OCI-LY1 (cell line): ENCODE measurements at regions not wholly inside any gene's neighbourhood (a gene's known extent, or its start where the extent isn't known, plus 50 kb on each side); places are given as distances from the start of the nearest gene placed in this dataset.

Experiments
- H2AFZ ChIP-seq: fragments of 200-600 bp; sonication (generic), shearing (Covaris generic); 2 replicates; pipeline ENCODE4 v1.6.0; 2014; ENCODE audit warnings: antibody characterized with exemption, mild to moderate bottlenecking, low read length
- H3F3A ChIP-seq: fragments of 200-600 bp; sonication (generic), shearing (Covaris generic); 2 replicates; pipeline ENCODE4 v1.6.0; 2014; ENCODE audit warnings: mild to moderate bottlenecking, antibody characterized with exemption, low read length, moderate library complexity; ENCODE audit not compliant: insufficient read depth
- H3K27ac ChIP-seq: fragments of 200-600 bp; sonication (generic); 2 replicates; pipeline ENCODE4 v1.5.1; 2014; ENCODE audit warnings: low read length, mixed run types, mild to moderate bottlenecking, low read depth; ENCODE audit not compliant: poor library complexity, severe bottlenecking
- H3K27me3 ChIP-seq: fragments of 200-600 bp; sonication (generic); 2 replicates; pipeline ENCODE4 v1.6.0; 2014; ENCODE audit warnings: antibody characterized with exemption, mild to moderate bottlenecking, low read length, moderate library complexity; ENCODE audit not compliant: insufficient read depth
- H3K36me3 ChIP-seq: fragments of 200-600 bp; sonication (generic); 2 replicates; pipeline ENCODE4 v1.6.1; 2014; ENCODE audit warnings: mild to moderate bottlenecking, antibody characterized with exemption, low read length, moderate library complexity, mixed read lengths; ENCODE audit not compliant: insufficient read depth
- H3K4me1 ChIP-seq: fragments of 200-600 bp; sonication (generic); 2 replicates; pipeline ENCODE4 v1.5.1; 2014; ENCODE audit warnings: mild to moderate bottlenecking, low read length, moderate library complexity; ENCODE audit not compliant: insufficient read depth, severe bottlenecking
- H3K4me2 ChIP-seq: fragments of 200-600 bp; sonication (generic), shearing (Covaris generic); 2 replicates; pipeline ENCODE4 v1.6.1; 2014; ENCODE audit warnings: low read length
- H3K4me3 ChIP-seq: fragments of 200-600 bp; sonication (generic); 2 replicates; pipeline ENCODE4 v1.5.1; 2014; ENCODE audit warnings: low read length, low read depth, mild to moderate bottlenecking, mixed read lengths; ENCODE audit not compliant: poor library complexity, severe bottlenecking
- H3K79me2 ChIP-seq: fragments of 200-600 bp; shearing (Covaris generic); 2 replicates; pipeline ENCODE4 v1.6.1; 2016; ENCODE audit warnings: mixed run types, low read length, mixed read lengths; ENCODE audit not compliant: insufficient read depth
- H3K9ac ChIP-seq: fragments of 200-600 bp; sonication (generic), shearing (Covaris generic); 2 replicates; pipeline ENCODE4 v1.6.1; 2014; ENCODE audit warnings: mild to moderate bottlenecking, low read length, mixed read lengths
- H3K9me2 ChIP-seq: fragments of 200-600 bp; sonication (generic), shearing (Covaris generic); 2 replicates; pipeline ENCODE4 v1.6.1; 2014; ENCODE audit warnings: low read depth, mild to moderate bottlenecking, low read length, mixed read lengths
- H3K9me3 ChIP-seq: fragments of 200-600 bp; shearing (Covaris generic); 2 replicates; pipeline ENCODE4 v1.6.1; 2014; ENCODE audit warnings: low read length, mixed read lengths
- H4K20me1 ChIP-seq: fragments of 200-600 bp; sonication (generic), shearing (Covaris generic); 2 replicates; pipeline ENCODE4 v1.6.0; 2016; ENCODE audit warnings: mild to moderate bottlenecking, low read length; ENCODE audit not compliant: insufficient read depth
- EZH2 ChIP-seq: fragments of 200-600 bp; sonication (generic), shearing (Covaris generic); IDR thresholded peaks from 2 replicates; pipeline ENCODE4 v1.8.0; 2017; ENCODE audit warnings: borderline replicate concordance, mixed run types, mild to moderate bottlenecking, antibody characterized with exemption, low read length, moderate library complexity, mixed read lengths
- TF ChIP-seq, protein P1 (sequence below): fragments of 200-600 bp; sonication (generic), shearing (Covaris generic); IDR thresholded peaks from 2 replicates; pipeline ENCODE4 v1.5.1; 2017; ENCODE audit warnings: mild to moderate bottlenecking, antibody characterized with exemption, low read length, moderate library complexity, mixed read lengths

DNA sequence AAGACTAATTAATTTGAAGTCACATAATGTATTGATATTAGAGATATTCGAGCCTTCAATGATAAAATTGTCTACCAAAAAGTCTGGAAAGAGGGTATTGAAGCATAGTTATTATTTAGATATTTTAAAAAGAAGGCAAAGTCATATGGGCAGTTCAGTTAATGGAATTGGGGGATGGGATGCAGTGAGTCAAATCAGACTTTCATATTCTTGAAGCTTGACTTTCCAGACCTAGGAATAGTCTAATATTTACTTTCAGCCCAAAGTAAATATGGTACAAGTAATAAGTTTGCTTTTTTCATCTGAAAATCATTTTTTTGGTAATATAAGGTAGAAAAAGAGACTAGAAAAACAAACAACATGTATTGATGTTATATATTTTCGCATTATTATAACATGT lies 2017.8 kb downstream of the C4orf33 start:
- Histone ChIP-seq H3K36me3 (no peaks in the 10 kb centered on the region), H4K20me1 (no peaks in the 10 kb centered on the region)

DNA sequence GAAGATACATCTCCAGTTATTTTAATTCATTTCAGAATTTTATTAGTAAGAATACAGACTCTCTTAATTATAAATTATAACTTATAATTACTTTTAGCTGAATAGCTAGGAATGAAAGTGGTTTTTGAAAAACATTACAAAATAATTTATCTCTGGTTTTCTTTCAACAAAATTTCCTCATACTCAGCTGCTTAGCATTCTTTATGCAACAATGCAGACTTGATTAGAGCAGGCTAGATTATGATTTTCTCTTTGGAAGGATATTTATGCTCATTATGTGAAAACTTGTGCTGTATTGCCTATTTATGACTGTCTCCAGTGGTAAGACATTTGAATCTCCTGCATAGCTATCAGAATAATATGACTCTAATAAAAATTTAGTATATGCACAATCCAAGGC lies 2023.7 kb downstream of the C4orf33 start:
- Histone ChIP-seq H3K79me2 (no peaks in the 10 kb centered on the region), H3K4me1 (no peaks in the 10 kb centered on the region), H3K36me3 (no peaks in the 10 kb centered on the region), H3K9me3 (peaks cover 4% of the 10 kb centered on the region; the same call in 1 of the 2 replicates), H2AFZ (peak overlapping the region; percentile 5; the same call in 1 of the 2 replicates), H3K4me2 (no peak overlapping the region), H3F3A (no peaks in the 10 kb centered on the region), H3K4me3 (no peak overlapping the region), H3K27ac (no peak overlapping the region), H3K9me2 (no peaks in the 10 kb centered on the region), H4K20me1 (no peaks in the 10 kb centered on the region), H3K27me3 (no peaks in the 10 kb centered on the region), H3K9ac (no peak overlapping the region)
- TF ChIP-seq, protein P1, sequence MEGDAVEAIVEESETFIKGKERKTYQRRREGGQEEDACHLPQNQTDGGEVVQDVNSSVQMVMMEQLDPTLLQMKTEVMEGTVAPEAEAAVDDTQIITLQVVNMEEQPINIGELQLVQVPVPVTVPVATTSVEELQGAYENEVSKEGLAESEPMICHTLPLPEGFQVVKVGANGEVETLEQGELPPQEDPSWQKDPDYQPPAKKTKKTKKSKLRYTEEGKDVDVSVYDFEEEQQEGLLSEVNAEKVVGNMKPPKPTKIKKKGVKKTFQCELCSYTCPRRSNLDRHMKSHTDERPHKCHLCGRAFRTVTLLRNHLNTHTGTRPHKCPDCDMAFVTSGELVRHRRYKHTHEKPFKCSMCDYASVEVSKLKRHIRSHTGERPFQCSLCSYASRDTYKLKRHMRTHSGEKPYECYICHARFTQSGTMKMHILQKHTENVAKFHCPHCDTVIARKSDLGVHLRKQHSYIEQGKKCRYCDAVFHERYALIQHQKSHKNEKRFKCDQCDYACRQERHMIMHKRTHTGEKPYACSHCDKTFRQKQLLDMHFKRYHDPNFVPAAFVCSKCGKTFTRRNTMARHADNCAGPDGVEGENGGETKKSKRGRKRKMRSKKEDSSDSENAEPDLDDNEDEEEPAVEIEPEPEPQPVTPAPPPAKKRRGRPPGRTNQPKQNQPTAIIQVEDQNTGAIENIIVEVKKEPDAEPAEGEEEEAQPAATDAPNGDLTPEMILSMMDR, result no peak

More for the DNA sequence above, 2017.8 kb downstream of the C4orf33 start:
- H2AFZ ChIP-seq, result no peak overlapping the region
- H3K79me2 ChIP-seq, result no peaks in the 10 kb centered on the region
- H3K27me3 ChIP-seq, result no peaks in the 10 kb centered on the region
- H3K9me3 ChIP-seq, result no peaks in the 10 kb centered on the region
- no peaks in the 10 kb centered on the region for H3F3A ChIP-seq
- no peak overlapping the region for H3K9ac ChIP-seq
- H3K4me3 ChIP-seq, result no peak overlapping the region
- no peaks in the 10 kb centered on the region for H3K9me2 ChIP-seq
- no peak overlapping the region for H3K27ac ChIP-seq
- H3K4me2 ChIP-seq, result no peak overlapping the region
- H3K4me1 ChIP-seq, result no peaks in the 10 kb centered on the region
- TF ChIP-seq, protein P1, result no peak
- no peak for TF ChIP-seq EZH2

DNA sequence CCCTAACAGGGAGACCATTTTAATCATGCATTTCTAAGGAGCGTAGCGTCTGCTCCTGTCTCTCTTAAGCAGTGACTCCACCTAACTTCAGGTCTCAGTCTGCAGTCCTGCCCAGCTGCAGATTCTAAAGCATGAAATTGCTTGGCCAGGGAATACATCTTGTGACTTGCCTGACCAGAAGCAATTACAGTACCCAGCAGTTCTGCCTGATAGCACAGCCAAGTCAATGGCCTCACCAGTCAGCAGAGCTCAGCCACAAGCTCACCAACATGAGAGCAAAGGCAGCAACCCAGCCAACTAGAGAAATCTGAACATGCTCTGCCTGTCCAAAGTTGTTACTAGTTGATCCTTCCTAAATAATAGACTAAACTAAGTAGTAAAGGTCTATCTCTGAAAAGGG lies 2011.9 kb upstream of the PCDH10 start:
- no peak overlapping the region for H3K27ac ChIP-seq
- H3K9me3 ChIP-seq, result 0 out of 2 replicates have a peak, but pooled peaks cover 3% of the 10 kb centered on the region
- TF ChIP-seq, protein P1, result no peak
- no peak for TF ChIP-seq EZH2
- H3K4me1 ChIP-seq, result no peaks in the 10 kb centered on the region
- H3K4me3 ChIP-seq, result no peak overlapping the region
- peak overlapping the region; percentile 67 for H2AFZ ChIP-seq
- H3F3A ChIP-seq, result no peaks in the 10 kb centered on the region
- no peak overlapping the region for H3K4me2 ChIP-seq
- no peaks in the 10 kb centered on the region for H3K79me2 ChIP-seq
- no peaks in the 10 kb centered on the region for H4K20me1 ChIP-seq
- no peaks in the 10 kb centered on the region for H3K9me2 ChIP-seq
- no peaks in the 10 kb centered on the region for H3K27me3 ChIP-seq
- no peaks in the 10 kb centered on the region for H3K36me3 ChIP-seq
- H3K9ac ChIP-seq, result no peak overlapping the region
